ENCODE measurements at regions not wholly inside any gene's neighbourhood (a gene's known extent, or its start where the extent isn't known, plus 50 kb on each side); places are given as distances from the start of the nearest gene placed in this dataset.

DNA sequence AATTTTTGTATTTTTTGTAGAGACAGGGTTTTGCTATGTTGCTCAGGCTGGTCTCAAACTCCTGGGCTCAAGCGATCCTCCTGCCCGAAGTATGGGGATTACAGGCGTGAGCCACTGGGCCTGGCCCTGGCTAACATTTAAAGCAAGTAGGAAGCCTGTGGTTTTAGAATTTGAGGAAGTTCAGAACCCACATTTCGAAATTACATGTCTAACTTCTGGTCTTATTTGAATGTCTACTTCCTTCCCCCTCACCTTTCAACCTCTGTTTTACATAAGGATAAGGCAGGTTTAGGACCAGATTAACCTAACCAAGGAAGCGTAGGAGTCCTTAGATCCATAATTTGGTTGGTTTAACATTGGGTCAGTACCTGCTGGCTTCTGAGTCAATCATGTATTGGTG is 120.5 kb upstream of the PROK2 start:
- no peak for TF ChIP-seq CTCF (IDR thresholded peaks at IDR 0.05)
- Histone ChIP-seq H3K9me3 (no peaks in the 10 kb centered on the region), H3K36me3 (no peaks in the 10 kb centered on the region), H3K4me1 (no peaks in the 10 kb centered on the region), H3K27me3 (peaks cover 0 to 5% of the 10 kb centered on the region in 2 donors), H3K27ac (no peak overlapping the region), H3K4me3 (no peak overlapping the region)
- no peak for DNase-seq (ENCODE audit: low spot score)

- no peak for TF ChIP-seq CTCF (IDR thresholded peaks at IDR 0.05)
- H3K4me3 ChIP-seq, result no peak overlapping the region
- H3K36me3 ChIP-seq, result no peaks in the 10 kb centered on the region
- no peak for DNase-seq (ENCODE audit: low spot score)
- no peaks in the 10 kb centered on the region for H3K4me1 ChIP-seq
- no peaks in the 10 kb centered on the region for H3K27me3 ChIP-seq
- no peaks in the 10 kb centered on the region for H3K9me3 ChIP-seq
- no peak overlapping the region for H3K27ac ChIP-seq
These were observed 119.0 kb upstream of the PROK2 start for GRCh38 chr3:71903936-71904335.

GRCh38 chr3:71903112-71903495 is 118.2 kb upstream of the PROK2 start:
- H3K9me3 ChIP-seq, result no peaks in the 10 kb centered on the region
- no peaks in the 10 kb centered on the region for H3K4me1 ChIP-seq
- no peak for DNase-seq (ENCODE audit: low spot score)
- no peaks in the 10 kb centered on the region for H3K36me3 ChIP-seq
- H3K27ac ChIP-seq, result no peak overlapping the region
- no peaks in the 10 kb centered on the region for H3K27me3 ChIP-seq
- TF ChIP-seq CTCF (IDR thresholded peaks at IDR 0.05), result no peak
- no peak overlapping the region for H3K4me3 ChIP-seq

DNA sequence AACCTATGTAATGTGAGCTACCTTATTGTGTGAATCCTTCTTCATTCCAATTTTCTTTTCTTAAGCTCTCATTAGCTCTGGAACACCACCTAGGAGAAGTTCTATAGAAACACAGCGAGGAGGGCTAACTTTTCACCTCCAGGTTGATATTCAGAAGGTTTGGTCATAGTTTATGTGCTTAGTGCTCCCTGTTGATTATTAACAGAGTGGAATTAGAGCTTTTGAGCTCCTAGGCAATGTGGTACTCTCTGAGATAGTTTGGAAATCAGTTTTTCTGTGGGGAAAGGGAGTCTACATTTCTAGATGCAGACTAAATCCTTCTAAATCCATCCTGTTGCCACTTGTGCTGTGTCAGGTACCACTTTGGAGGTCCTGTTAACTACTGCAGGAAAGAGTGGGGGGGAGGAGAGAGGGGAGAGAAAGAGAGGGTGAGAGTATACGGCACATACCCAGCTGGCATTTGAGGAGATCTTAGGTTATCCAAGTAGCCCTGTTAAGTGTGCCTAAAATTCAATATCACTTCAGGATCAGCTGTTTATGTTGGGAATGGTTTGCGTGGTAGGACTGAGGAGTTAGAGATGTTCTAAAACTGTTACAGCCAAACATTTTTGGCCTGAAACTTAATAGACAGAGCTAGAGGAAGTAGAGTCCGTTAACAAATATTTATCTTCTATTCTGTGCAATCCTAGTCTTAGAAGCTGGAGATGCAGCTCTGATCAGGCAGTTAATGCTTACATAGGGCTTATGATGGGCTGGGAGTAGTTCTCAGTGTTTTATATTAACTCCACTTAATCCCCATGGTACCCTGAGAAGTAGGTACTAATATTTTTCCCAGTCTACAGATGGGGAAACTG is 117.5 kb upstream of the PROK2 start:
- no peak for TF ChIP-seq CTCF (IDR thresholded peaks at IDR 0.05)
- Histone ChIP-seq H3K27ac (no peak overlapping the region), H3K4me3 (no peak overlapping the region), H3K4me1 (no peaks in the 10 kb centered on the region), H3K36me3 (no peaks in the 10 kb centered on the region), H3K9me3 (no peaks in the 10 kb centered on the region), H3K27me3 (no peaks in the 10 kb centered on the region)
- DNase-seq (ENCODE audit: low spot score), result no peak

DNA sequence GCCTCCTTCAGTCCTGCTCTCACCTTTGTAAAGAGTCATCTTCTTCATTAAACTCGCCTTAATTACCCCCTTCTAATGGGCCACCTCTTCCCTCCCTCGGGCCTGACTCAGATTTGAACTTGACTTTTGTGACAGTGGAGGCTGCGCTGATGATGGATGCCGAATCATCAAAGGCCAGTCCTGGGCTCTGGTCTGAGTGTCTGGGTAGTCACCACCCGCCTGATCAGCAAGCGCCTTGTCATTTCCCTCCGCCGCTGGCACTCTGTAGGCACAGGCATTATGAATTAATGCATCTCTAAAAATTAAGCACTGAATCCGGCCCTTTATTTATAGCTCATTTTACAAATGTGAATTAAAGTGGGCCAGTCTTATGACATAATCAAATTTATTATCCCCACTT is 116.7 kb upstream of the PROK2 start:
- H3K4me1 ChIP-seq, result no peaks in the 10 kb centered on the region
- no peaks in the 10 kb centered on the region for H3K27me3 ChIP-seq
- TF ChIP-seq CTCF (IDR thresholded peaks at IDR 0.05), result no peak
- no peak overlapping the region for H3K4me3 ChIP-seq
- no peak overlapping the region for H3K27ac ChIP-seq
- H3K36me3 ChIP-seq, result no peaks in the 10 kb centered on the region
- no peak for DNase-seq (ENCODE audit: low spot score)
- H3K9me3 ChIP-seq, result no peaks in the 10 kb centered on the region

GRCh38 chr3:71900057-71900456 is 115.1 kb upstream of the PROK2 start:
- H3K4me1 ChIP-seq, result no peaks in the 10 kb centered on the region
- TF ChIP-seq CTCF (IDR thresholded peaks at IDR 0.05), result no peak
- DNase-seq (ENCODE audit: low spot score), result no peak
- H3K36me3 ChIP-seq, result no peaks in the 10 kb centered on the region
- H3K27me3 ChIP-seq, result no peaks in the 10 kb centered on the region
- H3K27ac ChIP-seq, result no peak overlapping the region
- no peaks in the 10 kb centered on the region for H3K9me3 ChIP-seq
- no peak overlapping the region for H3K4me3 ChIP-seq

All from right atrium auricular region (tissue), 2 donors.